Daoy (cell line): ENCODE measurements at regions not wholly inside any gene's neighbourhood (a gene's known extent, or its start where the extent isn't known, plus 50 kb on each side); places are given as distances from the start of the nearest gene placed in this dataset.

Experiments used
- DNase-seq: peaks from one replicate; pipeline ENCODE4 v3.0.0-alpha.2; 2015; ENCODE audit warnings: low read depth

DNA sequence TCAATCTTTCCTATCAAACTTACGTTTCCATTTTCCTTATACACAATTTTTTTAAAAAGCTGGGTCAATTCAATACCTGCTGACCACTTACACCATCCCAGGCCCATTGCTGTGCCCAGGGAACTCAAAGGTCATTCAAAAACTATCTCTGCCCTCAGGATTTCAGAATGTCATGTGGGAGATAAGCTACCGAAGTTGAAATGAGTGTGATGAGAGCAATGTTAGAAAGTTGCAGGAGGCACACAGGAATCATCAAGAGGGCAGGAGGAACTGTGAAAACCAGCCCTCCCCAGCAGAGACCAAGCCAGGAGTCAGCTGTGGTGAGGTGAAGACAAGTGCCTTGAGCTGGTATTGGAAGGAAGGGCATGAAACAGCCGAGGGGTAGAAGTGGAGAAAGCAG, 195.9 kb downstream of the HS3ST3A1 start:
- DNase-seq: no peak

- DNase-seq: no peak
Measured at GRCh38 chr17:13405080-13405479, 196.6 kb downstream of the HS3ST3A1 start.

GRCh38 chr17:13403982-13404946, 197.5 kb downstream of the HS3ST3A1 start:
- no peak for DNase-seq

DNA sequence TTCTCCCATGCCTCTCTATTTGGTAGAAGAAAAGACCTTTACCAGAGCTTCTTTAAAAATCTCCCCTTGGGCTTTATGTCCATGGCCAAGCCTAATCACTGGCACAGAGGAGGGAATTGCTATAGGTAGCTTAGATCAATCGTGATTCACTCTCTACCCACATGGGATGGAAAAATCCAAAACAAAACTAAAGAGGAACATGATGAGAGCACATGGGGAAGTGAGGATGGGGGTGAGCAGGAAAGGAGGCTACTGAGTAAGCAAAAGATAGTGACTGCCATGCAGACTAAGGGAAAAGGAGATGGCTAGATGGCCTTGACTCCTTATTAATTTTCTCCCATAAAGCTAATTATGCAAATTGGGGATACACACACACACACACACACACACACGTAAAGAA, 201.2 kb downstream of the HS3ST3A1 start:
- no peak for DNase-seq

DNA sequence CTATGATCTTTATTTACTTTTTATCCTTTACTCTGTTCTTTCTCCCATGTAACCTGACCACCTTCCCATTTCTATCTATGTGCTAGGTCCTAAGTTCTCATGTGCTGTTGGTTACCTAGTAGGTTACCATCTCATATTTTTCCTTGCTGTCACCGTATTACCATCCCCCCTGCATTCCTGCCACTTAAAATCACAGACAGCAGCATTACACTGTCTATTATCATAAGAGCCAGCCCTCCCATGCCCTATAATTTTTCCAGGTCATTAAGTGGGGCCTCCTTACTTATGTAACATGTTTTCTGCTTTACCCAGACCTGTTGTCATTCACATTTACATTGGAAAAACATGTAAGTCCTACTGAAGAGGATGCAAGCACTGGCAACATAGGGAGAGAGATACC, 202.9 kb downstream of the HS3ST3A1 start:
- no peak for DNase-seq

DNA sequence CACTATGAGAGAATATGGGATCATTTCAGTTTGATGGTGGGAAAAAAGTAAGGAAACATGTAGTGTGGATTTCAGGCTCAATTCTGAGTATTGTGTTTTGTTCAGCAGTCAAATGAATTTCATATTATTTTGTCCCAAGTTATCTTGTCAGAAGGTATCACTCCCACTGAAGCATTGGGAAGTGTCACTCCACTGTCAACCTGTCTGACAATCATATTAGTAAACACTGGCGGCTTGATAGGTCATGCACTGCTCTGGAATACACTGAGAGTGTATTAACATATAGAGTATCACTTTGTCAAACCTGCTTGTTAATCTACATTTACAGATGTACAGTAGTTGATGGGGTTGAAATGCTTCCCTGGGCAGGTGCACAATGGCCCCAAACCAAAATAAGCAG, 203.6 kb downstream of the HS3ST3A1 start:
- DNase-seq: no peak

- no peak for DNase-seq
Measured at GRCh38 chr17:13395862-13396261, 205.9 kb downstream of the HS3ST3A1 start.

DNA sequence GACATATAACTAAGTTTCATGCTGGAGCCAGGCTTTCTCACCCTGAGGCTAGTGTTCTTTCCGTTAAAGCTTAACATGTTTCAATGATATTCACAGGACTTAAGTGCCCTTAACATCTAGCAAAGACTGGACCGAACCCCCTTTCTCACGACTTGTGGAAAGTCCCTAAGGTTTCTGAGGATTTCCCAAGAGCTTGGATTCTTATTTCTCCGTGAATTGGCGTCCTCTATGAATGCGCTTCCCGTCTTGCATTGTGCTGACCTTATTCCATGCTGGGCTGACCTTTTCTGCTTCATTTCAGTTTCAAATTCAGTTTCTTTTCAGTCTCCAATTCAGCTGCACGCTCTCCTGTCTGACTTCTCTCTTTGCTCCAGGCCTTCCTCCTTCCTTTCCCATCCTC, 206.4 kb downstream of the HS3ST3A1 start:
- no peak for DNase-seq

GRCh38 chr17:13393841-13394710, 207.7 kb downstream of the HS3ST3A1 start:
- peak; percentile 23 for DNase-seq

GRCh38 chr17:13387952-13388351, 213.8 kb downstream of the HS3ST3A1 start:
- DNase-seq: no peak

- no peak for DNase-seq
Measured at GRCh38 chr17:13387236-13387635, 214.5 kb downstream of the HS3ST3A1 start.

- DNase-seq: no peak
Measured at GRCh38 chr17:13385481-13385911, 216.2 kb downstream of the HS3ST3A1 start.

DNA sequence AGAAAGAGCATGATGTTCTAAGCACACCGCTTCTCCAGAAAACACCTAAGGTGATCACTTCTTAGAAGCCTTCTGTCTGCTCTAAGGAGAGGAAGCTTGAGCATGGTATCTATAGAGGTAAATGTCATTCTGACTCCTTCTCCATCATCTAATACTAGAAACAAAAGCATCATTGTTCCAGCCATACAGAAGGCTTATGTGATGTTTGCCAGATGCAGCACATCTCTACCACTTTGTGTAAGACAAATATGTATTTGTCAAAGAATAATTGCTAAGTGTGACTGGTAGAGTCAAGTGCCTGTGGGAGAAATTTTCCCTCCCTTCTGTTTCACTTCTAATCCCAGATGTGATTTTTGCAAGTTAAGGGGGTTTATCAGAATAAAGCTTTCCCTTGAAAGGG, 217.1 kb downstream of the HS3ST3A1 start:
- no peak for DNase-seq

GRCh38 chr17:13378361-13378760, 223.4 kb downstream of the HS3ST3A1 start:
- DNase-seq: no peak

DNA sequence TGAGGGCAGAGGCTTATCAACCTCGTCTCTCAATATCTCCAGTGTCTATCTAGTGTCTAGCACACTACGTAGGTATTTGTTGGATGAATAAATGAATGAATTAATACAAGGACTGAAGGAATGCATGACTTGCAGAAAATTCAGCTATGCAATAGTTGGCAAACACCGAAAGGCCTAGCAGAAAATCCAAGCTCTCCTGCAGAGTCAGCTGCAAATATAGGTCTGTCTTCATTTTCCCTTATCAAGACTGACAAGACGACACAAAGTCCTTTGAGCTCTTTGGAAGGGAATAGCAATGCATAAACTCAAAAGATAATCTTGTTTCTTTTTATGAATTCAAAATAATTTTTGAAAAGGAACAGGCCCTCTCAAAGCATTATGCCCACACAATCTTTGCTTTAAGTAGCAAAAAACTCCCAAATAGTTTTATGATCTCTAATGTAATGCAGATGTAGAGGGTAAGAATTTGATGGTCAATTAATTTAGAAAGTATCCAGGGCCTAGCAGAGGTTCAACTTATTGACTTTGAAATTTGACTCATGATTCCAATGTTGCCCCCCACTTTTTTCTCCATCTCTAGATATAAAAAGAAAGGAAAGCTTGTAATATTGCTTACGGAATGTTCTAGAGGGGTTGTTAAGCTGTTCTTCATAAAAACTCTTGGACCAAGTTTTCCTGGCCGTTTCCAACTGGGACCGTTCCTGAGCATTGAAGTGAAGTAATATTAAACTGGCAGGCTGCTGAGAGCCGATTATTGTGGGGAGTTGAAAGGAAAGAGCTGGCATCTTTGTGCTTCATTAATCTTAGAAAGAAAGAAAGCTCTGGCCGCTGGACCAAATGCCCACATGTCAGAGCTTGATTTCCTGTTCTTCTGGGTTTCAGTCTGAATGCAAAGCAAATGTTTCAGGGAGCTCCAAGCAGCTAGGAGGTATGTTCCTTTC, 227.3 kb downstream of the HS3ST3A1 start:
- no peak for DNase-seq

- no peak for DNase-seq
Measured at GRCh38 chr17:13372432-13372831, 229.3 kb downstream of the HS3ST3A1 start.

DNA sequence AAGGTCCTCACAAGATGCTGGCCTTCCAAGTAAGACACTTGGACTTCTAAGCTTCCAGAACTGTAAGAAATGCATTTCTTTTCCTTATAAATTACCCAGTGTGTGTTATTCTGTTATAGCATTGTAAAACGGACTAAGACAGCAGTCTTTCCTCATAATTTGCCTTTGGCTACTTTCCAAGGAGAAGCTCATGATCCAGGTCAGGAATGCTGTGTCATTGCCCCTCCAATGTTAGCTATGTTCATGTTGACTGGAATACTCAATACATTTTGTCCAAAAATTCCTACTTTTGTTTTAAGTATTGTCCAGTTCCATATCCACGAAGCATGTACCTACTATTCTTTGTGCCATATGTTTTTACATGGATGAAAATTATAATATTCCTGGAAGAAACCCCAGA, 234.6 kb downstream of the HS3ST3A1 start:
- DNase-seq: no peak

- no peak for DNase-seq
Measured at GRCh38 chr17:13365331-13365730, 236.4 kb downstream of the HS3ST3A1 start.

DNA sequence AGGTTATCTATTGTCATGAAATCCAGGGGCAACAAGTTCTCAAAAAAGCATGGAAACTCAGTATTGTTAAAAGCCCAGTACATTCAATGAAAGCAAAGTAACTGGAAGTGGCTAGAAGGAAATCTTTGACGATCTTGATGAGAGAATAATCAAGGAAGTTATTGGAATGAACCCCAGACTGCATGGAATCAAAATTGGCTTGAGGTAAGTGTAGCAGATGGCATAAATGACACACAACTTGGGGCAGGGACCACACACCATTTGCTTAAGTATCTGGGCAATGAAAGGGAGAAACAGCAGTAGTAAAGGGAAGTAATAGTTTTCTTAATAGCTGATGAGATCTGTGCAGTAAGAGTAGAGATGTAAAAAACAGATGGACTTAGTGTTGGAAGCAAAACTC, 238.0 kb downstream of the HS3ST3A1 start:
- no peak for DNase-seq

GRCh38 chr17:13362341-13363122, 239.2 kb downstream of the HS3ST3A1 start:
- peak; percentile 89 for DNase-seq

GRCh38 chr17:13359774-13360173, 242.0 kb downstream of the HS3ST3A1 start:
- no peak for DNase-seq
